DOHH2 (cell line): ENCODE measurements at regions not wholly inside any gene's neighbourhood (a gene's known extent, or its start where the extent isn't known, plus 50 kb on each side); places are given as distances from the start of the nearest gene placed in this dataset.

ENCODE experiments used
- H3F3A ChIP-seq: fragments of 200-600 bp; sonication (generic), shearing (Covaris generic); 2 replicates; pipeline ENCODE4 v1.6.0; 2016; ENCODE audit warnings: antibody characterized with exemption, mild to moderate bottlenecking; ENCODE audit not compliant: control insufficient read depth, insufficient read depth
- H3K27ac ChIP-seq: fragments of 200-600 bp; sonication (generic); 2 replicates; pipeline ENCODE4 v1.5.1; 2014; ENCODE audit warnings: low read depth, mild to moderate bottlenecking, low read length, moderate library complexity
- H3K27me3 ChIP-seq: fragments of 200-600 bp; sonication (generic); 2 replicates; pipeline ENCODE4 v1.6.1; 2014; ENCODE audit warnings: mild to moderate bottlenecking, low read length, mixed read lengths; ENCODE audit not compliant: control insufficient read depth
- H3K36me3 ChIP-seq: fragments of 200-600 bp; sonication (generic); 2 replicates; pipeline ENCODE4 v1.6.1; 2014; ENCODE audit warnings: mild to moderate bottlenecking, low read length, moderate library complexity, mixed read lengths; ENCODE audit not compliant: control insufficient read depth
- H3K4me1 ChIP-seq: fragments of 200-600 bp; sonication (generic); 2 replicates; pipeline ENCODE4 v1.6.1; 2014; ENCODE audit warnings: mild to moderate bottlenecking, low read length, mixed read lengths; ENCODE audit not compliant: control insufficient read depth
- H3K4me2 ChIP-seq: fragments of 200-600 bp; sonication (generic); 2 replicates; pipeline ENCODE4 v1.6.0; 2014; ENCODE audit warnings: mild to moderate bottlenecking, low read length, moderate library complexity
- H3K4me3 ChIP-seq: fragments of 200-600 bp; sonication (generic); 2 replicates; pipeline ENCODE4 v1.5.1; 2014; ENCODE audit warnings: mild to moderate bottlenecking, low read length, mixed read lengths
- H3K79me2 ChIP-seq: fragments of 200-600 bp; sonication (generic); 2 replicates; pipeline ENCODE4 v1.6.1; 2014; ENCODE audit warnings: mild to moderate bottlenecking, low read length, mixed read lengths; ENCODE audit not compliant: control insufficient read depth
- H3K9me2 ChIP-seq: fragments of 200-600 bp; sonication (generic); replicated peaks from 2 replicates; pipeline ENCODE4 v1.6.1; 2014; ENCODE audit warnings: mild to moderate bottlenecking, low read length, mixed read lengths; ENCODE audit not compliant: control insufficient read depth
- H3K9me3 ChIP-seq: fragments of 200-600 bp; sonication (generic); 2 replicates; pipeline ENCODE4 v1.6.1; 2014; ENCODE audit warnings: antibody characterized with exemption, low read length, mixed read lengths; ENCODE audit not compliant: control insufficient read depth, insufficient read depth
- H4K20me1 ChIP-seq: fragments of 200-600 bp; sonication (generic); 2 replicates; pipeline ENCODE4 v1.6.0; 2014; ENCODE audit warnings: low read depth, mild to moderate bottlenecking, antibody characterized with exemption, low read length, moderate library complexity; ENCODE audit not compliant: control insufficient read depth, insufficient read depth
- EZH2phosphoT487 ChIP-seq: fragments of 200-600 bp; sonication (generic); IDR thresholded peaks from 2 replicates; pipeline ENCODE4 v1.6.1; 2017; ENCODE audit warnings: borderline replicate concordance, mild to moderate bottlenecking, antibody characterized with exemption, low read length, moderate library complexity, mixed read lengths
- TF ChIP-seq, protein P1 (sequence below): fragments of 200-600 bp; sonication (generic); IDR thresholded peaks from one replicate; pipeline ENCODE4 v1.5.1; 2014; ENCODE audit warnings: antibody characterized with exemption, mild to moderate bottlenecking, low read depth, low read length; ENCODE audit not compliant: poor library complexity, severe bottlenecking

DNA sequence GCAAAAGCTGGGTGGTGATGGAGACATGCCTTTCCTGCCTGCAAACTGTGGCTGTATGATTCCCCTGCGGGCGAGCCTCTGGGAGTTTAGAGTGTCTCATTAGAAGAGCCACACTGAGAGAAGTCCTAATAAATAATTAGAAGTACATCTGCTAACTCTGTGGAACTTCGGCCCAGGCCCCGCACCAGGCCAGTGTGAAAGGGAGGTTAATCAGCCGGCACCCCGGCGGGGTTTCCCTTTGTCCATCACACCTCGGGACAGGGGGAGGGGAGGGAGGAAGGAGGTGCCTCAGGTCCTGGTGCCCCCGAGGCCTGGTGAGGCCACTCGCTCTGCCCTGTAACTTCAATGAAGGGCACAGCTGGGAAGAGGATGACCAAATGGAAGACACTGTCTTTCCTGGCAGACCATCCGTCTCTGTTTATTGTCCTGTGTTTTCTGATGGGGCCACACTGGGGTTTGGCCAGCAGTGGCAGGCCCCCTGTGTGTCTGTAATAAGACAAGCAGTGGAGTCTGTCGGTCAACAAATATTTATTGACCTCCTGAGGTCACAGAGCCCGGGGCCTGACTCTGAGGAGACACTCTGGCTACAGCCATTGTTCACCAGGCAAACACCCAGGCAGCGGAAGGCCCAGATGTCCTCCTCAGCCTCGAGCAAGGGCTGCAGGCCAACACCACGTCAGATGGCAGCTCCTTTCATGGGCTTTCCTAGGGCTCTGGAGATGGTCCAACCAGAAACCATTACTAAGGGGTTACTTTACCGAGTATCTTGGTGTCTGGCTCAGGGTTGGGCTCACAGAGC is 267.5 kb upstream of the RAB4A start:
- Histone ChIP-seq H3K4me1 (no peaks in the 10 kb centered on the region), H3K36me3 (no peaks in the 10 kb centered on the region), H3K4me2 (no peak overlapping the region), H3K9me3 (no peaks in the 10 kb centered on the region), H3K9me2 (no peaks in the 10 kb centered on the region), H3K27me3 (0 out of 2 replicates have a peak, but pooled peaks cover 3% of the 10 kb centered on the region), H3K27ac (no peak overlapping the region), H3K4me3 (no peak overlapping the region), H4K20me1 (no peaks in the 10 kb centered on the region), H3K79me2 (no peaks in the 10 kb centered on the region), H3F3A (no peaks in the 10 kb centered on the region)
- TF ChIP-seq EZH2phosphoT487: no peak
- TF ChIP-seq, protein P1, sequence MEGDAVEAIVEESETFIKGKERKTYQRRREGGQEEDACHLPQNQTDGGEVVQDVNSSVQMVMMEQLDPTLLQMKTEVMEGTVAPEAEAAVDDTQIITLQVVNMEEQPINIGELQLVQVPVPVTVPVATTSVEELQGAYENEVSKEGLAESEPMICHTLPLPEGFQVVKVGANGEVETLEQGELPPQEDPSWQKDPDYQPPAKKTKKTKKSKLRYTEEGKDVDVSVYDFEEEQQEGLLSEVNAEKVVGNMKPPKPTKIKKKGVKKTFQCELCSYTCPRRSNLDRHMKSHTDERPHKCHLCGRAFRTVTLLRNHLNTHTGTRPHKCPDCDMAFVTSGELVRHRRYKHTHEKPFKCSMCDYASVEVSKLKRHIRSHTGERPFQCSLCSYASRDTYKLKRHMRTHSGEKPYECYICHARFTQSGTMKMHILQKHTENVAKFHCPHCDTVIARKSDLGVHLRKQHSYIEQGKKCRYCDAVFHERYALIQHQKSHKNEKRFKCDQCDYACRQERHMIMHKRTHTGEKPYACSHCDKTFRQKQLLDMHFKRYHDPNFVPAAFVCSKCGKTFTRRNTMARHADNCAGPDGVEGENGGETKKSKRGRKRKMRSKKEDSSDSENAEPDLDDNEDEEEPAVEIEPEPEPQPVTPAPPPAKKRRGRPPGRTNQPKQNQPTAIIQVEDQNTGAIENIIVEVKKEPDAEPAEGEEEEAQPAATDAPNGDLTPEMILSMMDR: no peak

- no peak overlapping the region for H3K4me2 ChIP-seq
- no peaks in the 10 kb centered on the region for H4K20me1 ChIP-seq
- no peaks in the 10 kb centered on the region for H3K9me3 ChIP-seq
- 0 out of 2 replicates have a peak, but pooled peaks cover 3% of the 10 kb centered on the region for H3K27me3 ChIP-seq
- no peak overlapping the region for H3K4me3 ChIP-seq
- H3K27ac ChIP-seq: no peak overlapping the region
- H3K36me3 ChIP-seq: no peaks in the 10 kb centered on the region
- no peaks in the 10 kb centered on the region for H3K4me1 ChIP-seq
- H3F3A ChIP-seq: no peaks in the 10 kb centered on the region
- H3K79me2 ChIP-seq: no peaks in the 10 kb centered on the region
- TF ChIP-seq, protein P1: no peak
- TF ChIP-seq EZH2phosphoT487: no peak
- no peaks in the 10 kb centered on the region for H3K9me2 ChIP-seq
Observed at GRCh38 chr1:229004066-229004833, 266.7 kb upstream of the RAB4A start.

DNA sequence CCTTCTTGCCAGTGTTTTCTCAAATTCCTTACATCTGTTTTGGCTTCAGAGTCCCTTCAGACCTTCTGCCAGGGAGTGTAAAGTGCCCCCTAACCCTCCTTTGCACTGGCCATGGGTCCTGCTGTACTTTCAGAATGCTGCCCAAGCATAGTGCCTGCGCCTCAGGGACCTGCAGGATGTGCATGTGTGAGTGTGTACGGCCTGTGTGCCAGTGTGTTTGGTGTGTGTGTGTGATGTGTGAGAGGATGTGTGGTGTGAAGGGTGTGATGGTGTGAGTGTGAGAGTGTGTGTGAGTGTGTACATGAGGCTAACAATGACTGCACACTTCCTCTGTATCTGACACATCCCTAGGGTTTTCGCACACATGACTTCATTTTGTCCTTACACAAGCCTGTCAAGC is 265.8 kb upstream of the RAB4A start:
- H3K27me3 ChIP-seq: no peaks in the 10 kb centered on the region
- no peaks in the 10 kb centered on the region for H3K9me2 ChIP-seq
- H3K4me2 ChIP-seq: no peak overlapping the region
- no peaks in the 10 kb centered on the region for H3K9me3 ChIP-seq
- H3K4me3 ChIP-seq: no peak overlapping the region
- no peak for TF ChIP-seq EZH2phosphoT487
- TF ChIP-seq, protein P1: no peak
- H3K79me2 ChIP-seq: no peaks in the 10 kb centered on the region
- H3K27ac ChIP-seq: no peak overlapping the region
- H3K4me1 ChIP-seq: no peaks in the 10 kb centered on the region
- no peaks in the 10 kb centered on the region for H4K20me1 ChIP-seq
- H3K36me3 ChIP-seq: no peaks in the 10 kb centered on the region
- H3F3A ChIP-seq: no peaks in the 10 kb centered on the region
